ELF-1 (cell line): ENCODE measurements at regions not wholly inside any gene's neighbourhood (a gene's known extent, or its start where the extent isn't known, plus 50 kb on each side); places are given as distances from the start of the nearest gene placed in this dataset.
A peak's percentile ranks its signal among the peaks of the same experiment; 100 is the strongest.

Source experiments
- DNase-seq: peaks from one replicate; pipeline ENCODE4 v3.0.0-alpha.2; 2016; ENCODE audit warnings: low read depth, low spot score

GRCh38 chr13:50357586-50358118 lies 342.4 kb downstream of the KCNRG start:
- DNase-seq = peak; percentile 18

- DNase-seq = no peak
Observed at GRCh38 chr13:50358231-50359040, 343.2 kb downstream of the KCNRG start.

- no peak for DNase-seq
Observed at GRCh38 chr13:50359041-50359367, 343.8 kb downstream of the KCNRG start.

GRCh38 chr13:50359779-50360178 lies 344.5 kb downstream of the KCNRG start:
- no peak for DNase-seq

- no peak for DNase-seq
Observed at GRCh38 chr13:50360637-50361036, 345.4 kb downstream of the KCNRG start.

GRCh38 chr13:50361282-50361681 lies 346.0 kb downstream of the KCNRG start:
- no peak for DNase-seq

- DNase-seq = no peak
Observed at GRCh38 chr13:50365408-50366391, 350.5 kb downstream of the KCNRG start.

- DNase-seq = no peak
Observed at GRCh38 chr13:50366488-50367174, 351.4 kb downstream of the KCNRG start.

GRCh38 chr13:50369646-50370045 lies 354.4 kb downstream of the KCNRG start:
- no peak for DNase-seq

- no peak for DNase-seq
Observed at GRCh38 chr13:50370303-50370950, 355.2 kb downstream of the KCNRG start.

- DNase-seq = no peak
Observed at GRCh38 chr13:50374517-50374916, 359.3 kb downstream of the KCNRG start.

- DNase-seq = no peak
Observed at GRCh38 chr13:50375792-50376191, 360.5 kb downstream of the KCNRG start.

- DNase-seq = peak; percentile 55
Observed at GRCh38 chr13:50376895-50377575, 361.8 kb downstream of the KCNRG start.

- DNase-seq = no peak
Observed at GRCh38 chr13:50377726-50378270, 362.6 kb downstream of the KCNRG start.

- DNase-seq = no peak
Observed at GRCh38 chr13:50378509-50379044, 363.3 kb downstream of the KCNRG start.

- no peak for DNase-seq
Observed at GRCh38 chr13:50379584-50379983, 364.3 kb downstream of the KCNRG start.

- DNase-seq = no peak
Observed at GRCh38 chr13:50380905-50381304, 365.7 kb downstream of the KCNRG start.

GRCh38 chr13:50382511-50382910 lies 367.3 kb downstream of the KCNRG start:
- no peak for DNase-seq

- no peak for DNase-seq
Observed at GRCh38 chr13:50382951-50383350, 367.7 kb downstream of the KCNRG start.

GRCh38 chr13:50384724-50385123 lies 369.5 kb downstream of the KCNRG start:
- no peak for DNase-seq
